HG02623 (cell line): ENCODE measurements at regions not wholly inside any gene's neighbourhood (a gene's known extent, or its start where the extent isn't known, plus 50 kb on each side); places are given as distances from the start of the nearest gene placed in this dataset.
A peak's percentile ranks its signal among the peaks of the same experiment; 100 is the strongest.
"Not testable (repeated sequence)": the region's sequence is repeated elsewhere in the genome, so short reads cannot be mapped to it uniquely, and the experiment has no call there.

ENCODE experiments used
- ATAC-seq: cut with Tn5 transposase; IDR thresholded peaks from one replicate; pipeline ENCODE4 v1.9.1; 2021; ENCODE audit warnings: moderate library complexity; ENCODE audit not compliant: unreplicated experiment

DNA sequence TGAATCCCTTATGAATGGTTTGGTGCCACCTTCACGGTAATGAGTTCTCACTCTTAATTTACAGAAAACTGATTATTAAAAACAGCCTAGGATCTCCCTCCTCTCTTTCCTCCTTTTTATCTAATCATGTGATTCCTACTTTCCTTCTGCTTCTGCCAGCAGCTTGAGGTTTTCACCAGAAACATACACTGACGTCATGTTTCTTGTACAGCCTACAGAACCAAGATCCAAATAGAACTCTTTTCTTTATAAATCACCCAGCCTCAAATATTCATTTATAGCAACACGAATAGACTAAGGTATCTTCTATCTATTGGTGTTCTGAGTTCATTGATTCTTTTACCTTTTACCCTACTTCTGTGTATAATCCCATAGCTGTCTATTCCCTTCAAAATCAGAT, 388.9 kb upstream of the CDH10 start:
- no peak for ATAC-seq

DNA sequence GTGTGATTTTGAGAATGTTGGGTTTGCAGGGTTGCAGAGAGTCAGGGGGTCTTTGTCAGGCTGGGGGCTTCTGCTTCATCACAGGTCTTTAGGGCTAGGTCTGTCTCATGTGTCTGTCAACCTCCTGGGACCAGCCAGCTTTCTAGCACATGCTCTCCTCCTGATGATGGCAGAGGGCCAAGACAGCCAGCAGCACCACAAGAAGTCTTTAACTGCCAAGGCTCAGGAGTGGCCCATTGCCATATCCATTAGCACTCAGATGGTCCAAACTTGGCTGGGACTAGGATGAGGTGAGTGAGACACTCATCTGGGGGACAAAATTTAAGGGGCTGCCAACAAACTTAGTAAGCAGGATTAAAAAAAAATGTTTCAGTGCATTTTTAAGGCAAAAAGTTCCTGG, 384.2 kb upstream of the CDH10 start:
- no peak for ATAC-seq

DNA sequence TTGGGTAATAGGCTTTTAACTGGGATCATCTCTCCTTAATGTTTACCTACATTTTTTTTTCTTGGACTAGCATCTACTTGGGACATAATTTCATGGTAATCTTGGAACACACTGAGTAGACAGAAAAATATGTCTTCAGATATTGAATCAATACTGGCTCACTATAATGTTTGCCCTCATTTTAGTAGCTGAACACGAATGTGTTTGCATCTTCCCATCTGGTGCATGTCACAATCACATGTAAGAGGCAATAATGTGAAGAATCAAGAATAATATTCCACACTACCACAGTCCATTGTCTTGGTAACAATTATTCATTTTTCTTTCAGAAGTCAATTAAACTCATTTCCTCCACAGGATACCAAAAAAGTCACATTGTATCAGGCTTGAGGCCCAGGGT, 382.7 kb upstream of the CDH10 start:
- ATAC-seq = no peak

DNA sequence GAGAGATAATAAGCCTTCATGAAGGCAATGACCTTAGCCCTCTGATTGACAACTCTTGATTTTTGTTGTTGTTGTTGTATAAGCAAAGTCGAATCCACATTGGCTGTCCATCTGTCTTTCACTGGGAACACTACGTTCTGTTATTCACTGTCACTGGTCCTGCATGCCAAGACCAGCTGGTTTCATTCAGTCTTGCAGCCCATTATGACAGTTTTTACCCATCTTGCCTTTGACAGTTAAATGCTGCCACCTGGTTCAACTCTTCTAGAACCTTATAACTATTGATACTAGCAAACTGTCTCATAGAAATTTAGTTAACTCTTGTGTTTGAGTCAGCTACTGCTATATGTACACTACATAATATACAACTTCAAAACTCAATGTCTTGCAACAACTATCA, 382.3 kb upstream of the CDH10 start:
- ATAC-seq = no peak

DNA sequence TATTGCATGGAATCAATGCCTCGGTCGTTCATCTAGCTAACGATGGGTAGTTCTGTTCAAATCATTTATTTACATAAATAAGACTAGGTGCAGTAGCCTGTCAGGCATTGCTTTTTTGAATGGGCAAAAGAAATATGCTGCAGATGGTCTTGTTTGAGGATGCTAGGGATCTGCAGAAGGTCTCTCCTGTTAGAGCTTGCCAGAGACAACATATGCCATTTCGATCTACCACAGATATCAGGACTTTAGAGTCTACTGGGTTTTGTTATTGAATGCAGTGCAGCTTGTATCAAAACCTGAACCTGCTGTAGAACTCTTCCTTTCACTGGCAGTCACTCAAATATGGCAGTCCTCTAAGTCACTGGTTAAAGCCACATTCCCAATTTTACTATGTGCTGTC, 381.1 kb upstream of the CDH10 start:
- no peak for ATAC-seq

DNA sequence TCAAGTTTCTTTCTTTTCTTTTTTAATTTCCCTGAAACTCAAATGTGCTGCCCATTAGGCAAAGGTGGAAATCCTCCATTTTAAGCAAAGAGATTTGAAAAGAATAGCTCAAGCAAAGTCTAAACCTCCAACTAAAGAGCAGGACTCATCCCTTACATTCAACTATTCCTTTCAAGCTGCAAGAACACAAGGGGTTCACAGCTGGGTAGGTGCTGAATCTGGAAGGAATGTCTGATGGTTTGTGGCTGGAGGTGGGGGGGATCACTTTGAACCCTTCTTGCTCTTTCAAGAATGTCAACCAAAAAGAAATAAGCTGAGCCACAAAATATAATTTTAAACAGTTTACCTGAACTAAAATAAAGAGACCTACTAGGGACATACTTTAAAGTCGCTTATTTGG, 375.7 kb upstream of the CDH10 start:
- no peak for ATAC-seq

DNA sequence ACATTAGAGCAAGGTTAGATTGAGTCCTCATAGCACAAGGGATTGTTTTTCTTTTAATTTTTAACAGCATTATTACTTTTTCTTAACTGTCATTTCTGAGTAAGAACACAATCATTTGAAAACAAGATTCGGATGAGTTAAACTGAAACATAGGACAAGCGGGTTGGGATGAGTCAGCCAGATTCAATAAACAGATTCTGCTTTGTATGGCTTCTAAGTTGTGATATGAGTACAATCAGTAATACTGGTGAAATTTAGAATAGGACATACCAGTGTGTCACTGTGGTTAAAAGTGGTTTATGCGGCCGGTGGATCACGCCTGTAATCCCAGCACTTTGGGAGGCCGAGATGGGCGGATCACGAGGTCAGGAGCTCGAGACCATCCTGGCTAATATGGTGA, 364.3 kb upstream of the CDH10 start:
- no peak for ATAC-seq

DNA sequence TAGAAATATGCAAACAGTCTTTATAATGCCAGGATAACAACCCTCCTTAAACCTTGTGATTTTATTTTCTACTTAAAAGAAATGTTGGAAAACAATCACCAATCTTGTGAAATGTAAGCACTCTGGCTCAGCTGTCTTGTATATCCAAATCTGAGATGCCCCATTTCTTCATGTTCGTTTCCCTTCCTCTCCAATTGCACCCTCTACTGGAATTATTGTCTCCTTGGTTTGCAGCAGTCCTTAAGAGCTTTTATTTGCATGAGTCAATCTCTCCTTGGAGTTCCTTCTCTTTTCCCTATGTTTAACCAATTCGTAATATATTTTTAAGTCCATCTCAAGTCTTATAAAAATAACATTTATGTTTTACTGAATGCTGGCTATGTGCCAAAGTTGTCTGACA, 362.0 kb upstream of the CDH10 start:
- ATAC-seq = no peak

DNA sequence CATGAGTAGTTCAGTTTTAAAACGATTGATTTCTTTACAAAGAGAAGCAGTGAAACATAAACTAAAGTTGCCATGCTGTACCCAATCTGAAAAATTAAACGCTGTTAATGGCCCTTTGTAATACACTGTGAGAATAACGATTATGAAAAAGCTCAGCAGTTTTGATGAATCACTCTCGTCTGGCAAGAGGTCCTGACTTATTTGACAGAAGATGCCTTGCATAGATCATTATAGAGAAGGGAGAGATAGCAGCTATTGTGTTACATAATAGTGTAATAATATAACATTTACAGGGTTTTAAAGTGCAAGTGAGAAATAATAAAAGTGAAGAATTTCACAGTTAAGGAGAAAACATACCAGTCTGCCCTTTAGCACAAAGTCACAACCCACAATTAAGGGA, 361.5 kb upstream of the CDH10 start:
- no peak for ATAC-seq

DNA sequence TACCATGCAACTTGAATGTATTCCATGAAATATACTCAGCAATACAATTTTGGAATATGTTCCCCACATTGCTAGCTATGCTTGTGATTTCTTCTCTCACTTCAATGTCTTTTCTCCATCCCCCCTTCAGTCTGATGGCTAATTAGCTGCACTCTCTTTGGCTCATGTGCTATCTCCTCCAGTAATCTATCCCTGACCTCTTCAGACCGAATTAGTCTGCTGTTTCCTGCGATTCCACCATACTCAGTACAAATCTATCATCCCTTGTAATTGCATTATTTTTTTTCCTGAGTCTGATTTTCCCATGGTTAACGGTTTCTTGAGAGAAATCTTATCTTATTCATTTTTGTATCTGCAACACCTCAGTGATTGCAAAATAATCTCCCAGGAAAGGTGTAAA, 360.7 kb upstream of the CDH10 start:
- no peak for ATAC-seq

DNA sequence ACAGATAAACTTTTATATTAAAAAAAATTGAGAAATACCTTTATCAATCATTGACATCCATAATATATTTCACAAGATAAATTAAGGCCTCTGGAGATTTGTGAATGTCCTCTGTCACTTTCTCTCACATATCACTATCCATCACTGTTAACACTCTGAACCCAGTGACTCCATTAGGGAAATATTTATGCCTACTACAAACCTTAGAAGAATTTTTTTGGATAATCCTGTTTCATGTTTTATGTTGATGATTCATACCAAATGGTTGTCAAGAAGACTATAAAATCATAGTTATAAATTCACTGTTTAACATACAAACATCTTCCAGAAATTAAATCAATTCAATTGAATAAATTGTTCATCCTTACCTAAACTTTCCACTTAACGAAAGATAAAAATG, 357.6 kb upstream of the CDH10 start:
- no peak for ATAC-seq

DNA sequence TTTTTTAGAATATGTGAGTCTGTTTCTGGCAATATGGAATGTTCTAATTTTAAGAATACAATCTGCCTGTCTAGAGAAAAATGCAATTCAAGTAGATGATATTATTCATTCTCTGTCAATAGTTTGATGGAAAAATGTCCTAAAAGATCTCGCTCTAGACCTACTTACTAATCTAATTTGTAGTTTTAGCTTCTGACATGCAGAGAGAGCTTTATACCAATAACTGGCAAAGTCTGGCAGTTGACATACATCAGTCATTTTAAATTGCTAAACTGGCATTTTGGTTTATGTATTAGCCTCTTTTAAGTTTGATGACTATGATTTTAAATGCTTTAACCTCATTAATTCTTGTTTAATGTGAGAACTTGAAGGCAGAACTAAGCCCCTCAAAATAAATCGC, 355.0 kb upstream of the CDH10 start:
- ATAC-seq = no peak

DNA sequence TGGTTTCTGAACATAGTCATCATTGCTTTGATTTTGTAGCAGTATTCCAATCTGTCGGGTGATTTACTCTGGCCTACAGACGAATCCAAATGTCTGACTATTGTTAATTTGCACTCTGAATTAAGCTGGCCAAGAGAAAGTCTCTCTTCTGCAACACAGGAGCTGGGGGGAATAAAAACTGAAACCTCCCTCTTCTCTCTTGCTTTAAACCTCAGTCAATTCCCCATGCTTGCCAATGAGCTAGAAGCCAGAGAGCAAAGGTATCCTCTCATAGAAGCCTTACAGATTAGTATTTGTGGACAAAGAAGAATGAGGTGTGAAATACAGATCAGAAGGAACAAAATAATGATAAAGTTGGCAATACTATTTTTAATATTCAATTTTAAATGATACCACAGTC, 353.9 kb upstream of the CDH10 start:
- ATAC-seq = no peak

DNA sequence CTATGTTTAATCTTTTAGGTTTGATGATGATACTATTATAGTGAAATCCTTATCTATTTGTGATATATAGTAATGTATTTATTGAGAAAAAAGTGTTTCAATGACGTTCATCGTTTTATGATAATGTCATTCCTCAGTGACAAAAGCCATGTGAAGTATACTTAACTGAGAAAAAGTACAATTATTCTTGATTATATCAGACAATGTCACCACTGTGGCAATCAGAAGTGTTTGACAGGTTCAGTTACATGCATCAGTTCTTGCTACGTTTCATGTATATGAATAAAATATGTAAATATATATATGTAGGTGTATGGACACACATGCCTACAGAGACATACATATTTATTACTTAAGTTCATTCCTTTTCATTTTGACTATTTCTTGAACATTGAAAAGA, 341.5 kb upstream of the CDH10 start:
- ATAC-seq = no peak

DNA sequence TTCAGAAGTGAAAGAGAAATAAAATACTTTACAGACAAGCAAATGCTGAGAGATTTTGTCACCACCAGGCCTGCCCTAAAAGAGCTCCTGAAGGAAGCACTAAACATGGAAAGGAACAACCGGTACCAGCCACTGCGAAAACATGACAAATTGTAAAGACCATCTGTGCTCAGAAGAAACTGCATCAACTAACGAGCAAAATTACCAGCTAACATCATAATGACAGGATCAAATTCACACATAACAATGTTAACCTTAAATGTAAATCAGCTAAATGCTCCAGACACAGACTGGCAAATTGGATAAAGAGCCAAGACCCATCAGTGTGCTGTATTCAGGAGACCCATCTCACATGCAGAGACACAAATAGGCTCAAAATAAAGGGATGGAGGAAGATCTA, 333.8 kb upstream of the CDH10 start:
- not testable (repeated sequence) for ATAC-seq

DNA sequence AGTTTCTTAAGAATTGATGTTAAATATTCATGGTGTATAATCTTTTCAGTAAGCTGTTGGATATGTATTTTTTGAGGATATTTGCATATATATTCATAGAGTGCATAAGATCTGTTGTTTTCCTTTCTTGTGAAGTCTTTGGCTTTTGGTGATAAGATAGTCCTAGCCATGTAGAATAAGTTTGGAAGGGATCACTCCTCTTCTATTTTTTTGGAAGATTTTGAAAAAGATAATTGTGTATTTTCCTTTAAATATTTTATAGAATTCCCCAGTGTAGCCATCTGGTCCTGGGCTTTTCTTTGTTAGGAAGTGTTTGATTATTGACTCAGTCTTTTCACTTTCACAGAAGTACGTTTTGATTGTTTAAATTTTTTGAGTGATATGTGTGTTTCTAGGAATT, 318.8 kb upstream of the CDH10 start:
- no peak for ATAC-seq

DNA sequence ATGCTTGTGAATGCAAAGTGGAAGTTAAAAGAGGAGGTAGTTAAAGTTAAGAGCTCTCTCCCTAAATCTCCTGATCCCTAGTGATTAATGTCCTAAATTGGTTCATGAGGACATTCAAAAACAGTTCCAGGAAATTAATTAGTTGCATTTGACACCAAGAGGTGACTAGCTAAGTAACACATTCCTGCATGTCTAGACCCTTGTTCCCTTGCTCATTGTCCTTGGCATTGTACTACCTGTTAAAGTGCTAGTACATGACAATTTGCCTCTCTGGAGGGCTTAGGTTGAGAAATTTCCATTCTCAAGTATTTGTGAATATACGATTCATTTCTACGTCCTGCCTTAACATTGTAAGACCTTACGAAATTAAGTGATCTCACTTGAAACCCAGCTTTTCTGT, 278.6 kb upstream of the CDH10 start:
- ATAC-seq = no peak

DNA sequence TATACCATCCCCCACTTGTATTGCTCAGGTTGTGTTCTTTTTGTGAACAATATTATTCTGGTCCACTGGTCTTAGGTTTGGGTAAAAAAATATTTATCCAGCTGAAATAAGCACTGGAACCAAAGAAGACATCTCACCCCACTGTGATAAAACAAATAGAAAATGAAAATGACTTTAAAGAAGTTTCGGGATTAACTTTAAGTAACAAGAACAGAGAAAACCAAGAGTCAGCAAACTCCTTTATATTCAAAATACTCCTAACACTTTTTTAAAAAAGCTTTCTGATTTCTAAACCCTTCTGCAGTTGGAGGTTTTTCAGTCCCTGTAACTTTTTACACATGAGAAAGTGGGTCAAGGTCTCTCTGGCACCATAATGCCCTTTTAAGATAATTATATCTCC, 273.9 kb upstream of the CDH10 start:
- ATAC-seq = no peak

DNA sequence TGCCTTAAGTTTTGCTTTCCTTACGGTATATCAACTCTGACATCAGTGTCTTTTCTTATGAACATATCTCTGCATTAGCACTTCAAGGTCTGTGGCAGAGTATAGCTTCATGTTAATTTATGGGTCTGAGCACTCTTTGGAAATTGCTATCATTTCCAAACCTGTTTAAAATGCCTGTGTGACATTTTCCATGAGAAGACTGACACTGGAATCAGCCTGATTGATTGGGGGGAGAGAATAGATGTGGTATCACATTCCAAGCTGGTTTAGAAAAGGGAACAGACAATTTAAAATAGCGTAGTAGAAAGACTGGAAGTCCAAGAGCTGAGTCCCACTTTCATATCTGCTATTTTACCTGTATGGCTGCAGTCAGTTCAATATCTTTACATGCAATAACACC, 272.1 kb upstream of the CDH10 start:
- ATAC-seq = no peak

DNA sequence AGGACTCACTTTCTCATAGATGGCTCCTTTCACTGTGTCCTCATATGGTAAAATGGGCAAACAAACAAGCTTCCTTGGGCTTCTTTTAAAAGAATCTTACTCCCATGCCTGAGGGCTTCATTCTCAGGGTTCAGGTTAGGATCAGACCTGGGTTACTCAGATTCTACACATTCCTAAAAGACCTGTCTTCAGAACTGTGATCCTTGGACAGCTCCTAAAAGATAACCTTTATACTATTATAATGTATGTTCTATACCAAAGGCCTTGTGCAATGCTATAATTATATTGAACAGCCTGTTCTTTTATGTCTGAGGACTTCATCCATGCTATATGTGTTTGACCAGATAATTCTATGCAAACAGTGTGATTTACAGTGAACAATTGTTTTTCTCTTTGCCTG, 264.4 kb upstream of the CDH10 start:
- ATAC-seq = no peak

DNA sequence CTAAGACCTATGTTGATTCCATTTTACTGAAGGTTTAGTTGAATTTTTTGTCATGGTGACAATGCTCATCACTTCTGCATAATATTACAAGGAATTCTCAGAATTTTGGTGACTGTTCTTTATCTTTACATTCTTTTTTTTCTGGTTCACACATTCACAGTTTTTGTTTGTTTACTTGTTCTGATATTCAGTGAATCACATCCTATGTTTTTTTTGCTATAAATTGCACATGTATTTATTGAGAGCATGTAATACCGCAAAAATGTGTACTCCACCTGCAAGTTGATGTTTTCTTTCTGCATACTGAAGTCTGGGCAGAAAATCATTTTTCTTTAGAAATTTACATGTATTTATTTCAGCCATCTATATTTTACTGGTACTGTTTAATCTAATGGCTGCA, 261.9 kb upstream of the CDH10 start:
- no peak for ATAC-seq

DNA sequence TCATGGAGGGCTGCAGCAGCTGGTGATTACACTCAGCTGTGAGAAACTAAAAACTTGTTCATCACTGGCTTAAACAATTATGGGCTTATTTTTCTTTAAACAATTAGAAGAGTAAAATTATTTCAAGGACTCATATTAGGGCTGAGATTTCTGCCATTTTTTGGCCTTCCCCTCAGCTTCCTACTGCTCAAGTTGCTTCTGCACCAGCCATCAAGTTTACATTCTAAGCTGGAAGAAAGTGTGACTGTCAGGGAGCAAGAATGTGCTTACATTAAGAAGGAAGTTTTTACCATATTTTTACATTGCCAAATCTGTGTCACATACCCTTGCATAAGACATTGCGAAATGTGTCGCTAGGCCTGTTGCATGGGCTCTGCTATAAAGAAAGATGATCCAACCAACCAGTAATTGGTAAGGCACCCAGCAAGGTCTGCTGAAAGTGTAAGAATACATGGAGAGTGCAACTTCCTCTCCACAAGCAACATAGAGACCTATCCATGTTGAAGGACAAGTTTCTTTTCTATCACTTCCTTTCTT, 260.3 kb upstream of the CDH10 start:
- ATAC-seq = no peak

DNA sequence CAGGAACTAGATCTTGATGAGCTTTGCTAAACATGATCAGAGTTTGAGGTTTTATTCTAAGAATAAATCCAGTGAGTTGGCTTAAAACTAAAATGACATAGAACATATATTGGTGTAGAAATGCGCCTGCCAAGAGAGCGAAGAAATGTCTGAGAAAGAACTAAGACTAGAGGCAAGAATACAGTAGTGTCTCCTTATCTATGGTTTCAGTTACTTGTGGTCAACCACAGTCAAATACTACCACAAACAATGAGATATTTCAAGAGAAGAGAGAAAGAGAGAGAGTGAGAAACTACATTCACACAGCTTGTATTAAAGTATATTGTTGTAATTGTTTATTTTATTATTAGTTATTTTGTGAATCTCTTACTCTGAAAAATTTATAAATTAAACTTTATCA, 254.4 kb upstream of the CDH10 start:
- peak; percentile 48 for ATAC-seq

DNA sequence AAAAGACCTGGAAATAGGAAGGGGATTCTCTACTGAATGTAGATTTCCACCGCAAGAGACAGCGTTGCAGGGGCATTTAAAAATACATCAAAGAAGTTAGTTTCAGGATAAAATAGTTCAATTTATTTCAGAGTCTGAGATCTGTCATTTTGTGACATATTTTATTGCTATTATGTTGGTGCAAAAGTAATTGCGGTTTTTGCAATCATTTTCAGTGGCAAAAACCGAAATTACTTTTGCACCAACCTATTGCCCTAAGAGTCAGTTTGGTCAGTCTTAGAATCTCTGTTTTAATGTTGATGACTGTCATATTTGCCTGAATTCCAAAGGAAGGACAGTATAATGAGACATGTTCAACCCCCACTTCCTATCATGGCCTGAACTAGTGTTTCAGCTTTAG, 219.5 kb upstream of the CDH10 start:
- no peak for ATAC-seq
